ENCODE measurements at regions not wholly inside any gene's neighbourhood (a gene's known extent, or its start where the extent isn't known, plus 50 kb on each side); places are given as distances from the start of the nearest gene placed in this dataset.

DNA sequence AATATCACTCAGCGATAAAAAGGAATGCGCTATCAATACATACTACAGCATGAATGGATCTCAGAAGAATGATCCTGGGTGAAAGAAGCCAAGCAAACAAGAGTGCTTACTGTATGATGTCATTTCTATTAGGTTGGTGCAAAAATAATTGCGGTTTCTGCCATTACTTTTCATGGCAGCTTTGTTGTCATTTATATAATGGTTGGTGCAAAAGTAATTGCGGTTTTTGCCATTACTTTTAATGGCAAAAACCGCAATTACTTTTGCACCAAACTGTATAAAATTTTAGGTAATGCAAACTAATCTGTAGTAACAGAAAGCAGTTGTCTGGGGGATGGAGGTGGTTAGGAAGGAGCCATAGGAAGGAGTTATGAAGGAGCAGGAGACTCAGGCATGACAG is 318.3 kb upstream of the ZMIZ1 start:
- FAIRE-seq = no peak

GRCh38 chr10:78751716-78752115 is 317.1 kb upstream of the ZMIZ1 start:
- FAIRE-seq = no peak

- FAIRE-seq = no peak
Observed at GRCh38 chr10:78752221-78752620, 316.5 kb upstream of the ZMIZ1 start.

DNA sequence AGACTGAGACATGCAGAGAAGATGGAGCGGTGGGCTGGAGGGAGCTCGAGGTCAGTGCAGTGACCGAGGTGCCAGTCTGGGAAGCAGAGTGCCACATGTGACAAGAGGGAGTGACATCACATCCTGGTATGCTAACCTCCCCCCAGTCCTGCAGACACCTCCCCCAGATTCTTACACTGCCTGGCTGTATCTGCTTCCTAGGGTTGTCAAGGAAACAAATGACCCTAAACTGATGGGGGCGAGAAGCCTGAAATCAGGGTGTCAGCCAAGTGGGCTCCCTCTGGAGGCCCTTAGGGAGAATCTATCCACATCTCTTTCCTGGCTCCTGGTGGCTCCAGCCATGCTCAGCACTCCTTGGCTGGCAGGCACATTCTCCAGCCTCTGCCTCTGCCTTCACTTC is 316.1 kb upstream of the ZMIZ1 start:
- FAIRE-seq = no peak

DNA sequence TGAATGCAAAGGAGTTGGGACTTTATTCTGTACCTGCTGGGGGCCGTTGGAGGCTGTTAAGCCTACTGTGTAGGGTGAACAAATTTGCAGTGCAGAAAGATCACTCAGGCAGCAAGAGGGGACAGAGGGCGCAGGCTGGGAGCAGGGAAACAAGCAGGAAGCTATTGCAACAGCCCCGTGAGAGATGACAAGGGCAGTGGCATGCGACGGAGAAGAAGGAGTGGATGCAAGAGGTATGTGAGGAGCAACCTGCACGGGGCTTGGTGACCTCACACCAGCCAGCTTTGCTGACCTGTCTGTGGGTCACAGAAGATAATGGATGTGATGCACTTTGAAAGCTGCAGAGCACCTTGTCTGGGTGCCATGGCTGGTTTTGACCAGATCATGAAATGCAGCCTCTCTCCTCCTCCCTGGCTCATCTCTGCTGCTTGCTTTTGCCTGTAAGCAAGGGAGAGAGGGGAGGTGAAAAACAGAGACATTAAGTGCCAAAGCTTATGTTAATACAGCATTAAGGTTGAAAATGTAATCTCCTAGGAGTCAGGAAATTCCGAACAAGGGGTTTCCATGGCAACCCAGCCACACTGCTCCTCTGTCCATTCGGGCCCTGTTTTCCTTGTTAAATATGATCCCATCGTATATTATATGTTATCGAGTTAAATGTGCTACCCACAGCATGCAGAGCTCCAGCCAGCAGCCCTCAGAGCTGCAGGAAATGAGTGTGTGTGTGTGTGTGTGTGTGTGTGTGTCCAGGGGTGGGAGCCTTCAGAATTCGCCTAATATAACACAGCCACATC is 314.3 kb upstream of the ZMIZ1 start:
- no peak for FAIRE-seq

DNA sequence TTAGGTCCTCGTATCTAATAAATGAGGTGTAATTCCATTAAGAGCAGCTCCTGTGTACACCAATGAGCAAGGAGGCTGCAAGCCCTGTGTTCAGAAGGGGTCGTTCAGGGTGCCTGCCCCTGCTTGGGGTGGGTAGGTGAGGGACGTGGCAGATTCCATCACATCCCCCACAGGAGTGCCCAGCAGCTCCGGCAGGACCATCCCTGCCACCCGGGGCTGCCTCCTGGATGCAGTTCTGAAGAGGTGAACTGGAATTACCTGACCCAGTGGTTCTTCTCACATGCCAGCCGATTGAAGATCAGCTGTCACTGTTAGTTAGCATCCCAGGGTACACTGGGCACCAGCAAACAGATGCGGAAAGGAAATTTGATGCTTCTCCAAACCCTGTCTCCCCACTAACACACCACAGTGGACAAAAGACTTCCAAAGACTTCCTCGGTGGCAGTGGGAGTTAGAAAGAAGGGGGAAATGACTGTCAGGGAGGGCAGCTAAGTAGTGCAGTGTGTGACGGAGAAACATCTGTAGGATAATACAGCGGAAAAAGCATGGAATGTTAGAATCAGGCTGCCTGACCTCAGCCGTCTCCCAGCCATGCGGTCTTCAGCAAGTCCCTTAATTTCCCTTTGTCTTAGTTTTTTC is 313.6 kb upstream of the ZMIZ1 start:
- FAIRE-seq = no peak

- no peak for FAIRE-seq
Observed at GRCh38 chr10:78755877-78756455, 312.8 kb upstream of the ZMIZ1 start.

- FAIRE-seq = no peak
Observed at GRCh38 chr10:78756604-78757343, 312.0 kb upstream of the ZMIZ1 start.

- FAIRE-seq = no peak
Observed at GRCh38 chr10:78757344-78757925, 311.3 kb upstream of the ZMIZ1 start.

DNA sequence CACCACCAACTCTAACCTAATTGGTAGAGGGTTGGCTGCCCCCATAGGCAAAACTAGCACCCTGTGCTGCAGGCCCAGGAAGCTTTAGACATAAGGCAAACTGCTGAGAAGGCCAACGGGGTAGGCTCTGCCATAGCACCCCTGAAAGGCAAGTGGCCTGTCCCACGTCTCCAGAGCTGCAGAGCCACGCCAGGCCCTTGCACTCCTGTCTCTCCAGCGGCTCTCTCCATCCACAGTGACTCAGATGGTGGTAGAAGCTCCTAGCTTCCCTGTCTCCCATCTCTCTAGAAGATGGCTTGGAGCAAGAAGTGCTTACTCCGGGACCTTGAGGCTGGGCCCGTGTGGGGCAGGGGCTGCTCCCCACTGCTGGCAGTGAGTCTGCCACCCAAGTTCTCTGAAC is 310.6 kb upstream of the ZMIZ1 start:
- FAIRE-seq = no peak

- FAIRE-seq = no peak
Observed at GRCh38 chr10:78759456-78760120, 309.2 kb upstream of the ZMIZ1 start.

DNA sequence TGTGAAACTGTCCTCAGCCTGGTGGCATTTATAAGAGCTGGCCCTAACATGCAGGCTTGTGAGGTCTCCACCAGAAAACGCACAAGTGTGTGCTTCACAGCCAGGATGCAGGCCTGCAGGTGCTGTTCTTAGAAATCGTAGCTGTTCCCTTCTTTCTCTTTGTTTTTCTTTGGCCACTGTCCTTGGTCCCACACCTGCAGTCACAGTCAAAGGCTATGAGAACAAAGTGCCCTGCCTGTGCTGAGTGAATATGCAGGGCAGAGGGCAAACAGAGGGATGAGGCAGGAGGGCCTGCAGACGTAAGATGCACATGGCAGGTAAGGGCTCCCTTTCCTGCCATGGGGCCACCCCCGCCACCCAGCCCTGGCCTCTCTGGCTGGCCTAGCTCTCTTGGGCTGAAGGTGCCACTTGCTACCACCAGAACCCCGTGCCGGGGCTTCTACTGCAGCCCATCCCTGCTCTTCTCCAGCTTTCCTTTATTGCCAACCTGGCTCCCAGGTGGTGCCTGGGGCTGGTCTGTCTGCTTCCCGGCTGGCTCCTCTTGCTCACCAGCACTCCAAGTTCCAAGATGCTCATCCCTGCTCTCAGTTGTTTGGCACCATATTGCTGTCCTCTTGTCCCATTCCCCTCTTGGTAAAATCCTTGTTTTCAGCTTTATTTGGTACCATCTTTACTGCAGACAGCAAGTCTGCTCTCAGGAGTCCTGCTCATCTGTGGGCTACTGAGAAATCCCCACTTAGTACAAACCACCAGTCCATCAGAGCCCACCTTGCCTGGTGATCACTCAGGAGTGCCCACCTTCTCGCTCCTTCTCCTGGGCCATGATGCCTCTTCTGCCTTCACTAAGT is 308.1 kb upstream of the ZMIZ1 start:
- no peak for FAIRE-seq

DNA sequence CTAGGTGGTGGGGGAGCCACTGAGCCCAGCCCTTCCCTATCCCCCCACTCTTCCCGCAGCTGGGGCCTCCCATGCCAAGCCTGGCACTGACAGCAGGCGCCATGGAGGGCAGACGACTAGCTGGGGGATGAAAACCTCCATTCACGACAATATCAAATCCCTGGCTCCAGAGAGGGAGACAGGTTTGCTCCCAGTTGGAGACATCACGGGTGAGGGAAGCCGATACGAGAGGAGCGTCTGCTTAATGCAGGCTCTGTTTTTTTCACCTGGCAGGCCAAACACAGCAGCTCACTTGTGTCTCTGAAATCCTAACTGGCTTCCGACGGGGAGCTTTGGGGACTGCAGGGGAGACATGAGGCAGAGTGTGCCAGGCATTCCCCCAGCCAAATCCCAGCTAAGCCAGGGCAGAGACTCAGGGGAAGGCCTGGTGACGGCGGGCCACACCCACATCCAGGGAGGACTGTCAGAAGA is 307.4 kb upstream of the ZMIZ1 start:
- FAIRE-seq = no peak

GRCh38 chr10:78762086-78762630 is 306.6 kb upstream of the ZMIZ1 start:
- FAIRE-seq = no peak

DNA sequence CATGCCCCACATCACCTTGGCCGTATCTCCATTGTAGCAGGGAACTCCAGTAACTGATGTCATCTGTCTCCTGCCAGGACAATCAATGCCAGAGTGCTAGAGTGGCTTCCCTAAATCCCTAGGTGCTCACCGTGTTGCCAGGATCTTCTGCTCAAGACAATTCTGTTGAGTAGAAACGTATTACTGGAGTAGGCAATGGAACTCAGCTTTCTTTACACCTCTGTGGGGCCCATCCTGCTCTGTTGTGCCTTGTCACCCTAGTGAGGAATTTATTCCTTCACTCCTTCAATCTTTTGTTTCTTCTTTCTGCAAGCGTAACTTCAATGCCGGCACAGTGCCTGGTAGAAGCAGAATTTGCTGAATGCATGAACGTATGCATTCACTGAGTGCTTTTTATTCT is 305.5 kb upstream of the ZMIZ1 start:
- FAIRE-seq = no peak

DNA sequence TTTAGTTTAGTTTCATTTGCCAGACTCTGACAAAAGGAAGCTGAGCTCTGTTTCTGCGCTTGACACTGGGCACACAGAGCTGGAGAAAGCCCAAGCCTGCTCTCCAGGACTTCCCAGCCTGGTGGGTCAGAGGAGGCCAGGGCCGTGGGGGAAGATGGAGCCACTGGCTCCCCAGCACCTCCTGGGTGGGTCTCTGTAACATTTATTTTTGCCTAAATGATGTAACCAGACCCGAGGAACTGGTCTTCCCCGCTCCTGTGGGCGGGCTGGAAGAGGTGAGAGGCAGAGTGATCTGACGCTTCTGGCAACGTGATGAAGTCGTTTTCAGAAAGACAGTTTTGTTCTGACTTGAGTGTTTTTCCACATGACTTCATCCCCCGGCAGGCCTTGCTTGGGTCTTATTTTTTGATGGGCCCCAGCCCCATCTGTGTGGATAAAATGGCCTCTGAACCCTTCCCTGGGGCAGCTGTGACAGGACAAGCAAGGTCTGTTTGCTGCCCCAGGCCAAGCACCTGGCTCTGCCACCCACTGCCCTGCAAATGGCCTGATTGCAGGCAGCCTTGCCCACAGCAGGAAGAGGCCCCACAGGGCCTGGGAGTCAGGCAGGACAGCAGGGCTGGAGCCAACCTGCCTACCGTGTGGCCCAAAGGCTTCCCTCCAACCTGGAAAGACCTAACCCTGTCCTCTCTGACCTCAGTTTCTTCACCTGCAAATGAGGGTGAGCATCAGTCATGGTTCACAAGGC is 304.9 kb upstream of the ZMIZ1 start:
- FAIRE-seq = no peak

GRCh38 chr10:78764436-78764835 is 304.3 kb upstream of the ZMIZ1 start:
- no peak for FAIRE-seq

GRCh38 chr10:78764846-78765430 is 303.8 kb upstream of the ZMIZ1 start:
- no peak for FAIRE-seq

DNA sequence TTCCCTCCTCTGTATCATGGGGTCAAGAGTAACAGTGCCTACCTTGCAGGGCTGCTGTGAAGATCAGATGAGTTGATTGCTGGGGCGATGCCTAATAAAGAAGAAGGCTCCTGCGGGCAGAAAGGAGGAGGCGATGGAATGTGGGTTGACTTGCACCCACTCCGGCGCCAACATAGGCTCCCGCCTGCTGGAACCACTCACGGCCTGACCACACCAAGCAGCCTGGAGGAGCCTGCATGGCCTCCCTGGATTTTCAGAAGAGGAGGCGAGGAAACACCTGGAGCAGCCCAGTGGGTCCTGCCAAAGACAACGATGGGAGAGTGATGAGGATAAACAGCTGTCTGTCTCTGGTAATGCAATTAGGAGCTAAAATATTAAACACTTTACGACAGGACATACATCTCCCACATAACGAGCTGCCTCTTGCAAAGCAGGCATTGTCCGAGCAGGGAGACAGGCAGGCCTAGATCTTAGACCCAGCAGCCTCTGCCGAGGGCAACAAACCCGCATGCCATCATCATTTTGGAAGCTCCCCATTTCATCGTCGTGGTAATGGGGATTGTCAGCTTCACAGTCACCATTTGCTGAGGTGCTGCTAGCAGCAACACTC is 302.9 kb upstream of the ZMIZ1 start:
- FAIRE-seq = no peak

All from endometrium (tissue), 2 donors.